HG02623 (cell line): ENCODE measurements at regions not wholly inside any gene's neighbourhood (a gene's known extent, or its start where the extent isn't known, plus 50 kb on each side); places are given as distances from the start of the nearest gene placed in this dataset.

ENCODE experiments used
- ATAC-seq: cut with Tn5 transposase; IDR thresholded peaks from one replicate; pipeline ENCODE4 v1.9.1; 2021; ENCODE audit warnings: moderate library complexity; ENCODE audit not compliant: unreplicated experiment

- no peak for ATAC-seq
Observed at GRCh38 chr22:48256776-48257684, 1494.6 kb downstream of the TBC1D22A start.

- no peak for ATAC-seq
Observed at GRCh38 chr22:48256041-48256739, 1493.7 kb downstream of the TBC1D22A start.

DNA sequence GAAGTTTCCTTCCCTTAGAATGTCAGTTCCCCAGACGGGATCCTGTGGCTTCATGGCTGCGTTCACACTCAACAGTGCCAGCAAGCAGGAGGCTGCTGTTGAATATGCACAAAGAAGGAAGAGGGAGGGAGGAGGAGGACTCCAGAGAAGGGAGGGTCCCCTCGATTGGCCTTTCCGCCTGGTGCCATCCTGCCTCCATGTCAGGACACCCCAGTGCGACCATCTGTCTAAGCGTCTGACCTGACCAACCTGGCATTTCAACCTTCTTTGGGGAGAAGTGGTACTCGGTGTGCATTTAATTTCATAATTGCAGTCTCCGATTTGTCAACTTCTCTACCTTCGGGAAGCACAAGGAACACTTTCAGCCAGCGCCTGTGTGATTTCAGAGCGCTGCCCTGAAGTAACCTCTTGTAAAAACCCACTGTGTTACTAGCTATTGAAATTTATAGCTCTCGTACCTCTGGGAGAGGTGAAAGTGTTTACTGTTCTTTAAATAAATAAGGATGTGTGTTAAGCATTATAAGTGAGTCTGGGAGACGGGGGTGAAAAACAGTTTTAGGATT lies 1491.9 kb downstream of the TBC1D22A start:
- no peak for ATAC-seq

- no peak for ATAC-seq
Observed at GRCh38 chr22:48253573-48253972, 1491.1 kb downstream of the TBC1D22A start.

DNA sequence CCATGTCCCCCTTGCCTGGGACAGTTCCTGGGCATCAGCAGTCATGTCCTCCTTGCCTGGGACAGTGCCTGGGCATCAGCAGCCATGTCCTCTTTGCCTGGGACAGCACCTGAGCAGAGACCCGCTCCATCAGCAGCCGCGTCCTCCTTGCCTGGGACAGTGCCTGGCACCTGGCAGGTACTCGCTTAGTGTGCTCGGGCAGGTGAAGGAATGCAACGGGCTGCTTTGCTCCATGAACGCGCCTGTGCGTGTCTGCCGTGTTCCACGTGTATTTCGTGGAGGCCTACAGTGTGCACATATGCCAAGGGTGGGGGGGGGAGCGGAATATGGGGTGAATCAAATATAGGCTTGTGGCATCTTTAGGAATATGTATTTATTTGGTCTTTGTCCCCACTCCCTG lies 1490.7 kb downstream of the TBC1D22A start:
- no peak for ATAC-seq

DNA sequence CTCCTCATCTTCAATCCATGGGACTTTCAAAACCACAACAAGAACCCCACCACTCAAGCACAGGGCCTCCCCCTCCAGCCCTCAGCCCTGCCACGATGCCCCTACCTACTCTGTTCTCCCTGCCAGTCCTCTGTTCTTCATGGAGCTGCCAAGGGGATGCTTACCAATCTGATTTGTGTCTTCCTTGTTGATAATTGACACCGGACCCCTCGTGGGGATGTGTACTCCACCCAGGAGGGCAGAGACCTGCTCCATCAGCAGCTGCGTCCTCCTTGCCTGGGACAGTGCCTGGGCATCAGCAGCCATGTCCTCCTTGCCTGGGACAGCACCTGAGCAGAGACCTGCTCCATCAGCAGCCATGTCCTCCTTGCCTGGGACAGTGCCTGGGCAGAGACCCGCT lies 1489.2 kb downstream of the TBC1D22A start:
- no peak for ATAC-seq

- ATAC-seq: no peak
Observed at GRCh38 chr22:48250937-48251530, 1488.6 kb downstream of the TBC1D22A start.

- no peak for ATAC-seq
Observed at GRCh38 chr22:48250286-48250895, 1487.9 kb downstream of the TBC1D22A start.

DNA sequence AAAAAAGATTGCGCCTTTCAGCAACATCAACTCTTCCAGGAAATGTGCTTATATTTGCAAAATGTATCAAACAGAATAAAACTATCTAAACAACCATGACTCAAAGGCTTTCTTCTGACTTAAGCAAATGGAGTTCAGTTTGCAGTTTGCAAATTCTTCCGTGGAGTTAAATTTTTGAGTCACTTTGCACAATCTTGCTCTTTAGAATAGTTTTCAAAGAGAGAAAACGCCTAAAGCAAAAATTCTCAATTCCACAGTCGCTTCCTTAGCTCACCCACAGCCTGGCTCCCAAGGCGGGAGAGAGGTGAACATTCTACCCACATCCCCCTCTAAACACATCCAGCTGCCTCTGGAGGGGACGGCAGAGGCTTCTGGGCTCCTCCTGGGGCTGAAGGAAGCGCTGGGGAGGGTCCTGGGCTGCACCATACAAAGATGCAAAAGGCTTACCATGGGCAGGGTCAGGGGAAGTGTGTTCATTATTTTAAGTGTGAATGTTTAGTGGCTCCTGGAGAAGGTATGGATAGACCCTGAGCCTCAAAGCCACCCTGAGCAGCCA lies 1487.3 kb downstream of the TBC1D22A start:
- no peak for ATAC-seq

DNA sequence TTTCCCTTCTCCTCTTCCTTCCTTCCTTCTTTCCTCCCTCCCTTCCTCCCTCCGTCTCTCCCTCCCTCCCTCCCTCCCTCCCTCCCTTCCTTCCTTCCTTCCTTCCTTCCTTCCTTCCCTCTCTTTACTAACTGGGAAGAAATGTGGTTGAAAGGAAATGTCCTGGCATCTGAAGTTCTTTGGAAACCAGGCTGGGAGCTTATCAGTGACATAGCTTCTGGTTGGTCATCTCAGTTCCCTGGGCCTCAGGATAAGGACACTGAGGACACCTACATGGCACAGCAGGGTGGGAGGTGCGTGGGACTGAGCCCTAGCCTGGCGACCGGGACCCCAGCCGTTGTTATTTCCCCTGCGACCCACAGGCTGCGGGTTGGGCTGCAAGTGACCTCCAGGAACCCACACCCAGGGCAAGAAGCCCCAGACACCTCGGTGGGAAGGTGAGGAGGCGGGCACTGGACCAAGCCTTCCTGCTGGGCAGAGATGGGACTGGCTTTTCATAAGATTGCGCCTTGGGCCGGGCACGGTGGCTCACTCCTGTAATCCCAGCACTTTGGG lies 1486.5 kb downstream of the TBC1D22A start:
- no peak for ATAC-seq

DNA sequence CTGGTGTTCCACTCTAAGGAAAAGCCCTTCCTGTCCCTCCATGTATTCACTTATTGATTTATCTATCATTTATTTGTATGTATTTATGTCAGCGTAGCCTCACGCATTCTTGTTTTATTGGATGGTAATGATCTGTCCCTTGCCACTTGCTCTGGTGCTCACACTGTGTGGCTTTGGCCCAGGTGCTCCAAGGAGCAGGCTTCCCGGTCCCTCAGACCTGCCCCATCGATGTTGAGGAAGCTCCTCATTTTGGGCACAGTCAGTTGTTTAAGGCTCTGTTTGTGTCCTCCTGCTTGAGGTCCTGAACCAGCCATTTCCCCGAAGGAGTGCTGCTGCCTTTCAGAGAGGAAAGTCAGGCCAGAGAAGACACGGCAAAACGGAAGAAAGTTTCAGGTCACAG lies 1485.4 kb downstream of the TBC1D22A start:
- no peak for ATAC-seq

- ATAC-seq: no peak
Observed at GRCh38 chr22:48245196-48245485, 1482.7 kb downstream of the TBC1D22A start.

- no peak for ATAC-seq
Observed at GRCh38 chr22:48244388-48245195, 1482.1 kb downstream of the TBC1D22A start.

DNA sequence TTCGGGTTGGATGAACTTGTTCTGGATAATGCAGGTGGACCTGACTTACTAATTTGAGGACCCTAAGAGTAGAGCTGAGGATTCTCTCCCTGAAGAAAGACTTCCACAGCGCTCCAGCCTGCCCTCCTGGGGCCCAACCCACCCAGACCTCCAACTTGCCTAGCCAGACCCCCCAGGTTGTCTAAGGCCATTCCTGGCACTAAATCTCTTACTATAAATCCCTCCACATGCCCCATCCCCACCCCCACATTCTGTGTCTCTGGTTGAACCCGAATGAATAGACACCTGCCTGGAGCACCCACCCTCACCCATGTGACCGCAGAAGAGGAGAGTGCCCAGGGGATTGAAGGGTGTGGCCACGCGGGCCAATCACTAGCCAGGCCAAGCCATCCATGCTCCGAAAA lies 1480.0 kb downstream of the TBC1D22A start:
- no peak for ATAC-seq

GRCh38 chr22:48241658-48242057 lies 1479.2 kb downstream of the TBC1D22A start:
- no peak for ATAC-seq

GRCh38 chr22:48240935-48241230 lies 1478.4 kb downstream of the TBC1D22A start:
- no peak for ATAC-seq

DNA sequence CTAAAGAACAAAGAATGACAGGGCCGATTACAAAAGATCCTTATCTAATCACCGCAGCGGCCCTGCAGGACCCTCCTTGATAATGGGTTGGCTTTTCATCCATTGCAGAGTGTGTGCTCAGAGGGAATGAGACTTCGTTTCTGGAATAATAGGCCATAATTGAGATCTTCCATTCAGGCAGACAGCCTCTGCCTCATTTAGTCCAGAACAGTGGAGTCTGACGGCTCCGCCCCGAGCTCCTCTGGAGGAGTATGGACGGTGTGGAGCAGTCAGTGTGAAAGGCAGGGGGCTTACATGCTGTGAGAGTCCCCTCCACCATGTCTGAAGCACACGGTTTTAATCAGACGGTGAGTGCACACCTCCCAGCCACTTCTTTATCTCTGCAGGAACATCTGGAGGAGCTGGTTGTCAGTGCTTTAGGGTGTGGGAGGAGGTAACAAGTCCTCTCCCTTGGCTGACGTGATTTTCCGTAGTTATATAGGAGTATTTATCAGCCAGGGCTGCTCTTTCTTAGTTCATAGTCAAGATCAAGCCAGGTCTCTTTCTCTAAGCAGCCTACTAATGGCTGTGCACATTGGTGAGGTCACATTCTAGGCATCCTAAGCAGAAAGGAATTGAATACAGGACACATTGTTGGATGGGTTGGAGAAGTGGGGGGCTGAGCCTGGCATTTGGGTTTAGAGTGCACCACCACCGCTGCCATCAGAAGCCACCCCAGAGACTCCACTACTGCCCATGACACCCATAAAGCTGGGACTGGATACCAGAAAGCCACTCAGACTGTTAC lies 1477.9 kb downstream of the TBC1D22A start:
- ATAC-seq: no peak

- ATAC-seq: no peak
Observed at GRCh38 chr22:48239461-48240147, 1477.2 kb downstream of the TBC1D22A start.

DNA sequence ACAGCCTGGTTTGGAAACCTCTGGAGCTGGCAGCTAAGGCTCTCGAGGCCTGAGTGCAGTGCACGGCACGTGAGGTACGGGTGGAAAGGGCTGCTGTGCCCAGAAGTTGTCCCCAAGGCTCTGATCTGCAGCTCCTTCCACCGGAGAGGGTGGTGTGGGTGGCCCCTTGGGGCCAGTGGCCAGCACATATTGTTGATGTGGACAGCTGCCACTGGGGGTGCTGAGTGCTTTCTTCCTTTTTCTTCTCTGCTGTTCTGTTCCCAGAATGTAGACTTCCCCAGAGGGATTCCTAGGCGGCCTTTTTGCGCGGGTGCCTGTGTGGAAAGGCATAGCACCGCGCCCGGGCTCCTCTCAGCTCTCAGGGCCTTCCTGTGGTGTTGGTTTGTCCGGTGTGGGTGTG lies 1476.5 kb downstream of the TBC1D22A start:
- no peak for ATAC-seq
